NCI-H1930 (cell line): ENCODE measurements at regions not wholly inside any gene's neighbourhood (a gene's known extent, or its start where the extent isn't known, plus 50 kb on each side); places are given as distances from the start of the nearest gene placed in this dataset.
"Not testable (repeated sequence)": the region's sequence is repeated elsewhere in the genome, so short reads cannot be mapped to it uniquely, and the experiment has no call there.

Experiments
- DNase-seq, 2 experiments: peaks; one replicate each; lab custom pipeline; 2025; lab: John Stamatoyannopoulos, UW

- no peak for DNase-seq
These were observed 196.5 kb upstream of the STK26 start for GRCh38 chrX:131826572-131826971.

DNA sequence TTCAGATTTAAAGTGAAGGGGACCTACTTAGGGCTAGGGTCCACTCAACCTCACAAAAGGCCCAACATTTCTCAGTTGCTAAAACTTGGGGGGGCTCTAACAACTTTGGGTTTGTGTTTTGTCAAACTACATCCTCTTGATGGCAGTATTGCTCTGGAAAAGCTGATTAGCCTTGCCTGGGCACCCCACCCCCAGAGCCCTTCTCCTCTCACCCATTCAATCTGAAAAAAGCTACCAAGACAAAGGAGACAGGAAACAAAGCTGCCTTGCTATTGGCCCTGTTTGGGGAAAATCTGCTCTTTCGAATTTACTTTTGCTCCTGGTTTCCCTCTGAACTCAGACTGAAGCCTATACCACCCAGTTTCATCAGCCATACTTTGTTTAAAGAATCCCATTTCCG, 195.2 kb upstream of the STK26 start:
- DNase-seq, result no peak

DNA sequence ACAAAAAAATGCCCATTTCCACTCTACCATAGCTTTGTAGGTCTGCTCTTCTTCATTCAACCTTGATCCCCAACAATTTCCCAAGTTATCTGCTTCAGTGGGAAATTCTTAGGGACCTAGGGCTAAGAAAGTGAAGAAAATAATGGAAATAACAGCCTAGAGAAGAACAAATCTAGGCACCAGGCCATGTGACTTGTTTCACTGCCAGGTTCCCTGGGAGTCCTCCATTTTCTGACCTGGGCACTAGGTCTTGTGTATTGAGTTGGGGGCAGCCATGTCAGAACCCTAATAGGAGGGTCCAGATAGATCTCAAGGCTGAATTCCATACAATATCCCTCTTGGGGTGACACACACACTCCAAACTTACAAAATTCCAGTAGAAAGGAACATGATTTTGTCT, 194.6 kb upstream of the STK26 start:
- DNase-seq, result no peak

DNA sequence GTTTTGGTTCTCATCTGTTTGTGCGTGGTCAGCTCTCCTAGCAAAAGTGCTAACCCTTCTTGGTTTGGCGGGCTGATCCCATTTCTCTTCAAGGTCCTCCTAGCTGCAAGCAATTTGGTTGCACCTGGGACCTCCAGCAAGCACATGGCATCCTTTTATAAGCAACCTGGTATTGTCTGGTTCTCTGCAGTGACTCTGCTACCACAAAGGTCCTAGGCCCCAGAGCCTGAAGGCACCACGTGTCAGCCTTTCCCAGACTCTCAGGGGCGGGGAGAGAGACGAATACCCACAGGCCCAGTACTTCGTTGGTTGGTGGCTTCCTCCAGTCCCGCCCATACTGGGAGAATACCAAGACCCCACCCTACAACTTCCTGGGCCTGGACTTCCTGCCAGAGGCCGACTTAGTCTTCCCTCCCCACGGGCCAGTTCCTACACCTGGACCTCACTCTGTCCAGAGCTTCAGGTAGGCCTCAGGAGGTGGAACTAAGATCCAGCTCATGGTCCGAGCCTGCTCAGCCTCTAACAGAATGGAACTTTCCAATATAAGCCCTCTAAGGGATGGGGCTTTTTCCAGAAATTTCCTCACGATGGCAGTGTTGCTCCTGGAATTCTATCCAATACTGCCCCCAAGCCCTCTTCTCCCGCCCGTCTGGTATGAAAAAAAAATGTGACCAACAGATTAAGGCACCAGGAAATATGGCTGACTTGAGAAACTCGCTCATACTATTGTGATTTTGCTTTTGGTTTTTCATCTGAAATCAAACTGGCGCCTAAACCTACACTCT, 192.5 kb upstream of the STK26 start:
- peak; percentile 58 for DNase-seq

- DNase-seq, result no peak
These were observed 191.9 kb upstream of the STK26 start for GRCh38 chrX:131831185-131831520.

- peak in 1 of 2 experiments; percentile 6 for DNase-seq
These were observed 186.9 kb upstream of the STK26 start for GRCh38 chrX:131836161-131836560.

DNA sequence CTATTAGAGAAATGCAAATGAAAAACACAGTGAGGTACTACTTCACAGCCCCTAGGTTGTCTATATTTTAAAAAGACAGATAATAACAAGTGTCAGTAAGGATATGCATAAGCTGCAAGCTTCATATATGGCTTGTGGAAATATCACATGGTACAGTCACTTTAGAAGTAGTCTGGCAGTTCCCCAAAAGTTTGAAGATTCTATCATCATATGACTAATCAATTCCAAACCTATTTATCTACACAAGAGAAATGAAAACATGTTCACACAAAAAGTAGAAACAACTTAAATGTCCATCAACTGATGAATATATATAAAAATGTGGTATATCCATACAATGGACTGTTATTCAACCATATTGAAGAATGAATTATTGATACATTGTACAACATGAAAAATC, 185.8 kb upstream of the STK26 start:
- no peak for DNase-seq

- DNase-seq, result no peak
These were observed 182.2 kb upstream of the STK26 start for GRCh38 chrX:131840799-131841495.

DNA sequence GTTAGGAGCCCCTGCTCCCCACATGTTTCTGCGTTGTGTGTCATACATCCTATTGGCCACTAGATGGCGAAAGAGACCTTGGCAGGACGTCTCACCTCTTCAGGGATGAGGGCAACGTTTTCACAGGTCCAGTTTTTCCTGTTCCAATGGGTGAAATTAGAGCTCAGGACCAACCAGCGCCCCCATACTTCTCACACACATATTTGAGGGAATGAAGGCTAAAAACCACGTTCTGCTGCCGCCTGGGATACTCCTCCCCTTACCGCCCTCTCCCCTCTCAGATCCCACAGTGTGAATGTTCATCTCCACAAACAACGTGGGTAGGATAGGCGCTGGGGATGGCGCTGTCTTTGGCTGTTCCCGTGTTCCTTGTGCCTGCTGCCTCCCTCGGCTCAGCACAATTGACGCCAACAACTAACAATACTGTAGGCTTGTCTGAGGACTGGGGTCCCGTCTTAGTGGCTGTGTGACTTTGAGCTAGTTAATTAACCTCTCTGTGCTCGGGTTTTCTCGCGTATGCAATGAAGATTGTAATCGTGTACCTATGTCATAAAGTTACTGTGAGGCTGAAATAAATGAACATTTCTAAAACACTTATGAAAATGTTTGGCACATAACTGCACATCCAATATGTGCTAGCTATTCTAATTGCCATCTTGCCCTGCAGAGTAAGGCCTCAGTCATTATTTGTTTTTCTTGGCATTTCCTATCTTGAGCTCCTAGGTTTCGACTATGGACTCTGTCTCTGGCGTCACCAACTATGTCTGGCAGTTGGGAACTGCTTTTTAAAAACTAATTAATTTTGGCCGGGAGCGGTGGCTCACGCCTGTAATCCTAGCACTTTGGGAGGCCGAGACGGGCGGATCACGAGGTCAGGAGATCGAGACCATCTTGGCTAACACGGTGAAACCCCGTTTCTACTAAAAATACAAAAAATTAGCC, 181.3 kb upstream of the STK26 start:
- peak; percentile 23 to 32 for DNase-seq

- DNase-seq, result no peak
These were observed 179.1 kb upstream of the STK26 start for GRCh38 chrX:131843987-131844386.

DNA sequence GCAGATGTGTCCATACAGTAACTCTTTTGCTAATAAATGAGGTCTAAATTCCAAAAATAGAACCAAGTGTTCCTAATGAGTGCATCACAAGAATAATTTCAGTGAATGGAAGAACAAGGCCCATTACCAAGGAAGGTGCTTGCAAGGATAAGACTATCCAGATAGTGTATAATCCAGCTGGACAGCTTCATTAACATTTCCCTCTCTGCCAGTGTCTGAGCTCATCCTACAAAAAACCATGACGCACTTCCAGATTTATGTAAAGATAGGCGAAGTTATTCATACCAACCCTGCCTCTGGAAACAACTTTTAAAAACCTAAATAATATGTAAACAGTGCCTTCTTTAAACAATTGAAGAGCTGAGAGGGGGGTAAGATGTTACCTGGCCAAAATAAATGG, 177.9 kb upstream of the STK26 start:
- DNase-seq, result no peak

- DNase-seq, result no peak
These were observed 177.3 kb upstream of the STK26 start for GRCh38 chrX:131845771-131846170.

DNA sequence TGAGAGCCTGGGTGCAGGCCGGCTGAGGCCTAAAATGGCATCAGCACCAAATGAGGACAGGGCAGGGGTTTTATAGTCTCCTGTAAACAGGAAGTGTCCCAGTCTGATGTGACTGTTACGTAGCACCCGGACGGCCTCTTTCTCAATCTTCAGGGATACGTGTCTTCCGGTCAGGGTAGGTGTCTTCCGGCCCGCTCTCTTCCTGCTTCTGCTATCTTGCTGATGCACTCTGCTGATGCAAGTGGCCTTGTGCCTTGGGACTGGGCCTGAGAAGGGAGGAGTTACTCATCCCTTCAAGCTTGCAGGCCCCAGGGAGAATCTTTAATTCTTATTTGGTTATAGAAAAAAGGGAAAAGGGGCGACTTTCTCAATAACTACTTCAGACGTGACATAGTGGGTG, 172.1 kb upstream of the STK26 start:
- not testable (repeated sequence) for DNase-seq

GRCh38 chrX:131853440-131853839, 169.7 kb upstream of the STK26 start:
- no peak for DNase-seq

DNA sequence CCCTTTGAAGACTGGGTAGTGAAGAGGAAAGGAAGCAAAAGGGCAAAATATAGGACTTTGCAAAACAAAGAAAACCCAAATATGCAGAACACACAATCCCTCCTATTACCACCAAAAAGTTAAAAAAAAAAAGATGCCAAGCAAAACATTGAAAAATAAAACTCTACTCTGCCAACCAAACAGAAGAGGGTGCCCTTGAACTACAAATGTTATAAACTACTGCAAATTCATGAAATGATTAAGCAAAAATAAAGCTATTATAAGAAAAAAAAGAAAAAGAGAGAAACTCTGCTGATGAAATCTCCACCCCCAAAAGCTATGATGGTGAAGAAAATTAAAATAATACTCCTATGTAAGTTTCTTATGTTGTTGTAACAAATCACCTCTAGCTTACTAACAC, 168.5 kb upstream of the STK26 start:
- no peak for DNase-seq

- no peak for DNase-seq
These were observed 161.9 kb upstream of the STK26 start for GRCh38 chrX:131861088-131861787.

- no peak for DNase-seq
These were observed 160.8 kb upstream of the STK26 start for GRCh38 chrX:131862321-131862720.

DNA sequence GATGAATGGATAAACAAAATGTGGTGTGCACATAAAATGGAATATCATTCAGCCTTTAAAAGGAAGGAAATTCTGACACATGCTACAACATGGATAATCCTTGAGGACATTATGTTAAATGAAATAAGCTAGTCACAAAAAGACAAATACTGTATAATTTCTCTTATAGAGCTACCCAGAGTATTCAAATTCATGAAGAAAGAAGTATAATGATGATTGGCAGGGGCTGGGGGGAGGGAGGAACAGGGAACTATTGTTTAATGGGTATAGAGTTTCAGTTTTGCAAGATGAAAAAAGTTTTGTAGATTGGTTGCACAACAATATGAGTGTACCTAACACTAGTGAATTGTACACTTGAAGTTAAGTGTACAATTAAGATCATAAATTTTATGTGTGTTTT, 153.9 kb upstream of the STK26 start:
- no peak for DNase-seq

- no peak for DNase-seq
These were observed 148.8 kb upstream of the STK26 start for GRCh38 chrX:131874300-131874699.

DNA sequence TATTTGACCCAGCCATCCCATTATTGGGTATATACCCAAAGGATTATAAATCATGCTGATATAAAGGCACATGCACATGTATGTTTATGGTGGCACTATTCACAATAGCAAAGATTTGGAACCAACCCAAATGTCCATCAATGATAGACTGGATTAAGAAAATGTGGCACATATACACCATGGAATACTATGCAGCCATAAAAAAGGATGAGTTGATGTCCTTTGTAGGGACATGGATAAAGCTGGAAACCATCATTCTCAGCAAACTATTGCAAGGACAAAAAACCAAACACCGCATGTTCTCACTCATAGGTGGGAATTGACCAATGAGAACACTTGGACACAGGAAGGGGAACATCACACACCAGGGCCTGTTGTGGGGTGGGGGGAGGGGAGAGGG, 147.3 kb upstream of the STK26 start:
- not testable (repeated sequence) for DNase-seq

DNA sequence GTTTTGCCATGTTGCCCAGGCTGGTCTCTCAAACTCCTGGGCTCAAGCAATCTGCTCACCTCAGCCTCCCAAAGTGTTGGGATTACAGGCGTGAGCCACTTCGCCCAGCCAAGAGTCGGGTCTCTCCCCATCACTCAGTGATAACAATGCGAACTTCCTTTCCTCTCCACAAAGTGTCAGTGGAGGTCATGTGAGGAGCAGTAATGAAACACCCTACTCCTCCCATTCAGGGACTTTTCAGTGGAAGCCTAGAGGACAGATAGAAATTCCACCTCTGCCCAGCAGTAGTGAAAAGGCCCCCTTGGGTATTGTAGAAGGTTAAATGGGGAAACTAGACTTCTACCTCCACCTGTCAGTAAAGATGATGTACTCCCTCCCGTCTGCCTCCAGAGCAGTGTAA, 141.9 kb upstream of the STK26 start:
- no peak for DNase-seq

DNA sequence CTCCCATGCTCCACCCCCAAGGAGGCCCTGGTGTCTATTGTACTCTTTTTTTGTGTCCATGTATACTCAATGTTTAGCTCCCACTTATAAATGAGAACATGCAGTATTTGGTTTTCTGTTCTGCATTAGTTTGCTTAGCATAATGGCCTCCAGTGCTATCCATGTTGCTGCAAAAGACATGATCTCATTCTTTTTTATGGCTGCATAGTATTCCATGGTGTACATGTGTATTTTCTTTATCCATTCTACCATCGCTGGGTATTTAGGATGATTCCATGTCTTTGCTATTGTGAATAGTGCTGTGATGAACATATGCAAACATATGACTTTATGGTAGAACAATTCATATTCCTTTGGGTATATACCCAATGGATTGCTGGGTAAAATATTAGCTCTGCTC, 138.1 kb upstream of the STK26 start:
- DNase-seq, result not testable (repeated sequence)
